ENCODE measurements at regions not wholly inside any gene's neighbourhood (a gene's known extent, or its start where the extent isn't known, plus 50 kb on each side); places are given as distances from the start of the nearest gene placed in this dataset.
A peak's percentile ranks its signal among the peaks of the same experiment; 100 is the strongest.

GRCh38 chrY:8726616-8727015, 610.6 kb upstream of the TSPY4 start:
- Histone ChIP-seq H3K27me3 (no peaks in the 10 kb centered on the region), H3K4me1 (no peaks in the 10 kb centered on the region), H3K27ac (no peak overlapping the region), H3K4me3 (no peak overlapping the region), H3K9me3 (no peaks in the 10 kb centered on the region), H3K36me3 (no peaks in the 10 kb centered on the region)
- TF ChIP-seq CTCF (IDR thresholded peaks at IDR 0.05) (no peak), POLR2A (IDR thresholded peaks at IDR 0.05) (no peak)
- no peak for DNase-seq

- no peaks in the 10 kb centered on the region for H3K36me3 ChIP-seq
- no peak for TF ChIP-seq CTCF (IDR thresholded peaks at IDR 0.05)
- no peak for TF ChIP-seq POLR2A (IDR thresholded peaks at IDR 0.05)
- H3K4me3 ChIP-seq, result no peak overlapping the region
- H3K9me3 ChIP-seq, result no peaks in the 10 kb centered on the region
- no peaks in the 10 kb centered on the region for H3K27me3 ChIP-seq
- no peaks in the 10 kb centered on the region for H3K4me1 ChIP-seq
- no peak overlapping the region for H3K27ac ChIP-seq
- DNase-seq, result no peak
Measured at GRCh38 chrY:8729971-8730370, 607.3 kb upstream of the TSPY4 start.

GRCh38 chrY:8741343-8742069, 595.8 kb upstream of the TSPY4 start:
- no peaks in the 10 kb centered on the region for H3K9me3 ChIP-seq
- H3K4me3 ChIP-seq, result no peak overlapping the region
- no peaks in the 10 kb centered on the region for H3K36me3 ChIP-seq
- TF ChIP-seq POLR2A (IDR thresholded peaks at IDR 0.05) (no peak), CTCF (IDR thresholded peaks at IDR 0.05) (no peak)
- H3K27ac ChIP-seq, result no peak overlapping the region
- H3K27me3 ChIP-seq, result no peaks in the 10 kb centered on the region
- no peak for DNase-seq
- no peaks in the 10 kb centered on the region for H3K4me1 ChIP-seq

GRCh38 chrY:8764184-8764583, 573.1 kb upstream of the TSPY4 start:
- no peaks in the 10 kb centered on the region for H3K4me1 ChIP-seq
- no peak overlapping the region for H3K27ac ChIP-seq
- TF ChIP-seq POLR2A (IDR thresholded peaks at IDR 0.05), result no peak
- TF ChIP-seq CTCF (IDR thresholded peaks at IDR 0.05), result no peak
- no peaks in the 10 kb centered on the region for H3K9me3 ChIP-seq
- H3K27me3 ChIP-seq, result no peaks in the 10 kb centered on the region
- no peak for DNase-seq
- H3K36me3 ChIP-seq, result no peaks in the 10 kb centered on the region
- no peak overlapping the region for H3K4me3 ChIP-seq

GRCh38 chrY:8781184-8781890, 555.9 kb upstream of the TSPY4 start:
- no peaks in the 10 kb centered on the region for H3K9me3 ChIP-seq
- H3K27ac ChIP-seq, result no peak overlapping the region
- no peaks in the 10 kb centered on the region for H3K4me1 ChIP-seq
- peak in 1 of 3 donors; percentile 49 for DNase-seq
- no peak overlapping the region for H3K4me3 ChIP-seq
- no peaks in the 10 kb centered on the region for H3K27me3 ChIP-seq
- TF ChIP-seq POLR2A (IDR thresholded peaks at IDR 0.05), result no peak
- peak in 2 of 6 experiments; percentile 39 to 42 for TF ChIP-seq CTCF (IDR thresholded peaks at IDR 0.05)
- H3K36me3 ChIP-seq, result no peaks in the 10 kb centered on the region

All from Peyer's patch (tissue), 4 donors.